ENCODE measurements at regions not wholly inside any gene's neighbourhood (a gene's known extent, or its start where the extent isn't known, plus 50 kb on each side); places are given as distances from the start of the nearest gene placed in this dataset.

DNA sequence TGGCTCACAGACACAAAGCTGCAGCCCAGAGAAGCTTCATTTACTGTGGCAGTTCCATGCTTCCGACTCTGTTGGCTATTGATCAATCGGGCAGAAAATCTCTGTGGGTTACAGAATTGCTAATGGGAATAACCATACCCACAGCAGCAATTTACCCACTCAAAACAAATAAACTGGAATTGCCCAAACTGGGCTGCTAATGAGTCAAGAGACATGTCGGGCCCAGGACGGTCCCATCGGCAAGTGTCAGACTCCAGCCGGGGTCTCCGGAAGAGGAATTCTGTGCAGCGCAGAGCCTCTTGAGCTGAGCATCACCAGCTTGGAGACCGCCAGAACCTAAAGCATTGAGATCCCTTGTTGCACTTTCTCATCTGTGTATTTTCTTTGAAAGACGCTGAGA, 67.8 kb downstream of the TMEM18 start:
- H3K36me3 ChIP-seq (ENCODE audit: low read depth) = no peaks in the 10 kb centered on the region
- H3K4me2 ChIP-seq = no peak overlapping the region
- no peak overlapping the region for H3K4me3 ChIP-seq
- TF ChIP-seq EZH2 (IDR thresholded peaks at IDR 0.05; ENCODE audit: low read depth) = no peak
- TF ChIP-seq, protein P1, sequence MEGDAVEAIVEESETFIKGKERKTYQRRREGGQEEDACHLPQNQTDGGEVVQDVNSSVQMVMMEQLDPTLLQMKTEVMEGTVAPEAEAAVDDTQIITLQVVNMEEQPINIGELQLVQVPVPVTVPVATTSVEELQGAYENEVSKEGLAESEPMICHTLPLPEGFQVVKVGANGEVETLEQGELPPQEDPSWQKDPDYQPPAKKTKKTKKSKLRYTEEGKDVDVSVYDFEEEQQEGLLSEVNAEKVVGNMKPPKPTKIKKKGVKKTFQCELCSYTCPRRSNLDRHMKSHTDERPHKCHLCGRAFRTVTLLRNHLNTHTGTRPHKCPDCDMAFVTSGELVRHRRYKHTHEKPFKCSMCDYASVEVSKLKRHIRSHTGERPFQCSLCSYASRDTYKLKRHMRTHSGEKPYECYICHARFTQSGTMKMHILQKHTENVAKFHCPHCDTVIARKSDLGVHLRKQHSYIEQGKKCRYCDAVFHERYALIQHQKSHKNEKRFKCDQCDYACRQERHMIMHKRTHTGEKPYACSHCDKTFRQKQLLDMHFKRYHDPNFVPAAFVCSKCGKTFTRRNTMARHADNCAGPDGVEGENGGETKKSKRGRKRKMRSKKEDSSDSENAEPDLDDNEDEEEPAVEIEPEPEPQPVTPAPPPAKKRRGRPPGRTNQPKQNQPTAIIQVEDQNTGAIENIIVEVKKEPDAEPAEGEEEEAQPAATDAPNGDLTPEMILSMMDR (conservative IDR thresholded peaks at IDR 0.05) = no peak
- H3K9me2 ChIP-seq (ENCODE audit: insufficient read depth) = no peaks in the 10 kb centered on the region
- DNase-seq = no peak
- no peak overlapping the region for H3K27ac ChIP-seq
- no peaks in the 10 kb centered on the region for H3K9me3 ChIP-seq (ENCODE audit: insufficient read depth, low read depth)
- no peaks in the 10 kb centered on the region for H3K4me1 ChIP-seq (replicated peaks; ENCODE audit: insufficient read depth)
- H3F3A ChIP-seq (ENCODE audit: insufficient read depth, low read depth) = peaks cover 5% of the 10 kb centered on the region; the same call in 1 of the 2 replicates
- H3K27me3 ChIP-seq (ENCODE audit: insufficient read depth, low read depth) = no peaks in the 10 kb centered on the region
- H3K79me2 ChIP-seq (ENCODE audit: low read depth) = no peaks in the 10 kb centered on the region
- ChIA-PET CTCF (interaction anchor here (0.7 kb wide), 1 partner anchor 943 kb away, joined by 17 read pairs; no protein-coding TSS in a partner anchor), POLR2A (ENCODE audit: unreplicated experiment) (no interaction called here)
- BruUV-seq (replicated peaks) = no TSS peak
- intact Hi-C loops (cut with micrococcal nuclease; ENCODE audit: unreplicated experiment) = no loop called here
- no peak overlapping the region for H2AFZ ChIP-seq
- no peaks in the 10 kb centered on the region; the same call in 1 of the 2 replicates for H4K20me1 ChIP-seq (ENCODE audit: insufficient read depth)

DNA sequence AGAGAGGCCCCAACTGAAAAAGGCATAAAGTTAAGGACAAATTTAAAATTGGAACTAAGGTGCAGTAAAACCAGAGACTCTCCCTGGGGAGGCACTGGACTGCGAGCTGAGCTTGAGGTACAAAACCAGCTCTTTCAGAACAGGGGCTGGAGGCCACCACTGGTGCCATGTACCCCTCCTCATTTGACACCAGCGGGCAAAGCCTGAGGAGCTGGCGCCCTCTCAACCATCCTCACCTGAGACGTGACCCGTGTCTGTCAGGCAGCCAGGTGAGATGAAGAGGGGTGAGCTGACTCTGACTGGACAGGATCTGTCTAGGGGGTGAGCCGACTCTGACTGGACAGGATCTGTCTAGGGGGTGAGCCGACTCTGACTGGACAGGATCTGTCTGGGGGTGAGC, 68.5 kb downstream of the TMEM18 start:
- H3K27ac ChIP-seq = no peak overlapping the region

DNA sequence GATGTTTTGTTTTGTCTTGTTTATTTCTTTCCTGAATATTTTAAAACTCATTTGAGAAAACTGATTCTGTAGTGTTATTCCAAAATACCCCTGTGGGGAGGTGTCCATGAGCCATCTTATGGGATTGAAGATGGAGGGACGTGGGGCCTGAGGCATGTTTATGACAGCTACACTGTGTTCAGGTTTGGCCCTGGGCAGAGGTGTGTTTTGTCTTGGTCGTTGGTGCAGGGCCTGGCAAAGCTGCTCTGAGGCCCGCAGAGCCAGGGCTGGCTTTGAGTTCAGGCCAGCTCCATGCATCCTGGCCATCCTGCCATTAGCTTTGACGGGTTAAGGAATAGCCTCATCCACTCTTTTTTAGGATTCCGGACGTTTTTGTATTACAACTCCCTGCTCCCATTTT, 68.9 kb downstream of the TMEM18 start:
- intact Hi-C loops (cut with micrococcal nuclease; ENCODE audit: unreplicated experiment) = no loop called here
- no peak for DNase-seq
- no peaks in the 10 kb centered on the region; the same call in 1 of the 2 replicates for H4K20me1 ChIP-seq (ENCODE audit: insufficient read depth)
- CTCF ChIA-PET = no interaction called here
- no TSS peak for BruUV-seq (replicated peaks)
- H3K9me3 ChIP-seq (ENCODE audit: insufficient read depth, low read depth) = peaks cover 9% of the 10 kb centered on the region; the same call in 1 of the 2 replicates
- TF ChIP-seq, protein P1 (conservative IDR thresholded peaks at IDR 0.05) = no peak
- no peak for TF ChIP-seq EZH2 (IDR thresholded peaks at IDR 0.05; ENCODE audit: low read depth)
- no peak overlapping the region for H2AFZ ChIP-seq
- POLR2A ChIA-PET (ENCODE audit: unreplicated experiment) = no interaction called here
- no peak overlapping the region for H3K4me3 ChIP-seq
- no peaks in the 10 kb centered on the region for H3K27me3 ChIP-seq (ENCODE audit: insufficient read depth, low read depth)
- H3K4me1 ChIP-seq (replicated peaks; ENCODE audit: insufficient read depth) = peaks cover 8% of the 10 kb centered on the region
- H3F3A ChIP-seq (ENCODE audit: insufficient read depth, low read depth) = peaks cover 16% of the 10 kb centered on the region
- no peaks in the 10 kb centered on the region for H3K79me2 ChIP-seq (ENCODE audit: low read depth)
- H3K36me3 ChIP-seq (ENCODE audit: low read depth) = no peaks in the 10 kb centered on the region
- no peak overlapping the region for H3K4me2 ChIP-seq
- H3K9me2 ChIP-seq (ENCODE audit: insufficient read depth) = no peaks in the 10 kb centered on the region
- no peak overlapping the region for H3K27ac ChIP-seq

More for the DNA sequence above, 68.5 kb downstream of the TMEM18 start:
- ChIA-PET POLR2A (ENCODE audit: unreplicated experiment) (no interaction called here), CTCF (interaction anchor here (0.7 kb wide), 1 partner anchor 944 kb away, joined by 17 read pairs; no protein-coding TSS in a partner anchor)
- Histone ChIP-seq H3F3A (ENCODE audit: insufficient read depth, low read depth) (peaks cover 11% of the 10 kb centered on the region), H3K4me1 (replicated peaks; ENCODE audit: insufficient read depth) (peaks cover 4% of the 10 kb centered on the region), H3K27me3 (ENCODE audit: insufficient read depth, low read depth) (no peaks in the 10 kb centered on the region), H3K9me3 (ENCODE audit: insufficient read depth, low read depth) (peaks cover 7% of the 10 kb centered on the region; the same call in 1 of the 2 replicates), H2AFZ (no peak overlapping the region), H3K79me2 (ENCODE audit: low read depth) (no peaks in the 10 kb centered on the region), H3K9me2 (ENCODE audit: insufficient read depth) (no peaks in the 10 kb centered on the region), H3K36me3 (ENCODE audit: low read depth) (no peaks in the 10 kb centered on the region), H4K20me1 (ENCODE audit: insufficient read depth) (no peaks in the 10 kb centered on the region; the same call in 1 of the 2 replicates), H3K4me3 (no peak overlapping the region), H3K4me2 (no peak overlapping the region)
- BruUV-seq (replicated peaks) = no TSS peak
- intact Hi-C loops (cut with micrococcal nuclease; ENCODE audit: unreplicated experiment) = no loop called here
- DNase-seq = no peak
- TF ChIP-seq, protein P1 (conservative IDR thresholded peaks at IDR 0.05) = no peak
- no peak for TF ChIP-seq EZH2 (IDR thresholded peaks at IDR 0.05; ENCODE audit: low read depth)
